Thymus (tissue), 11 donors: ENCODE measurements at regions not wholly inside any gene's neighbourhood (a gene's known extent, or its start where the extent isn't known, plus 50 kb on each side); places are given as distances from the start of the nearest gene placed in this dataset.

Experiments
- DNase-seq, 9 donors: peaks; one replicate each; pipeline ENCODE4 v3.0.0-alpha.2; 2013; ENCODE audit warnings: low spot score in 9 of 9, low read depth in 6 of 9, missing footprints in 1 of 9
- H3K27ac ChIP-seq, 2 donors: one replicate each; pipeline ENCODE4 v1.5.1; 2013; ENCODE audit warnings: control low read depth in 1 of 2, low read depth in 1 of 2, low read length in 1 of 2, mild to moderate bottlenecking in 1 of 2, moderate library complexity in 1 of 2
- H3K27me3 ChIP-seq, 2 donors: one replicate each; pipeline ENCODE4 v1.5.1; 2013; ENCODE audit warnings: low read length in 1 of 2; ENCODE audit not compliant: control insufficient read depth in 2 of 2, insufficient read depth in 1 of 2
- H3K36me3 ChIP-seq, 2 donors: one replicate each; pipeline ENCODE4 v1.5.1; 2013; ENCODE audit warnings: low read length in 1 of 2, mild to moderate bottlenecking in 1 of 2, moderate library complexity in 1 of 2; ENCODE audit not compliant: control insufficient read depth in 2 of 2, insufficient read depth in 2 of 2
- H3K4me1 ChIP-seq, 2 donors: one replicate each; pipeline ENCODE4 v1.5.1; 2013; ENCODE audit warnings: low read length in 2 of 2; ENCODE audit not compliant: control insufficient read depth in 2 of 2, insufficient read depth in 2 of 2
- H3K4me3 ChIP-seq, 2 donors: one replicate each; pipeline ENCODE4 v1.5.1; 2013; ENCODE audit warnings: low read length in 2 of 2, control low read depth in 1 of 2, mild to moderate bottlenecking in 1 of 2
- H3K9me3 ChIP-seq, 2 donors: one replicate each; pipeline ENCODE4 v1.5.1; 2013; ENCODE audit warnings: low read length in 1 of 2, mild to moderate bottlenecking in 1 of 2; ENCODE audit not compliant: control insufficient read depth in 2 of 2, insufficient read depth in 1 of 2
- WGBS: extraction: QIAGEN DNeasy Blood & Tissue Kit; methylation state at CpG from one replicate; pipeline ENCODE4 v1.1.7; 2013; 5-methylcytosine and 5-hydroxymethylcytosine counted together
- donor health status: healthy.

- Histone ChIP-seq H3K9me3 (peaks cover 3 to 6% of the 10 kb centered on the region in 2 donors), H3K4me1 (no peaks in the 10 kb centered on the region), H3K27ac (no peak overlapping the region), H3K36me3 (no peaks in the 10 kb centered on the region), H3K4me3 (no peak overlapping the region), H3K27me3 (no peaks in the 10 kb centered on the region)
- DNase-seq = no peak
- 93% methylated on average over 9 of the region's 9 CpGs for WGBS
Measured at GRCh38 chr17:77585142-77585860, 373.2 kb upstream of the TNRC6C start.

- no peaks in the 10 kb centered on the region for H3K4me1 ChIP-seq
- H3K27ac ChIP-seq = no peak overlapping the region
- H3K9me3 ChIP-seq = no peaks in the 10 kb centered on the region
- no peak overlapping the region for H3K4me3 ChIP-seq
- H3K27me3 ChIP-seq = no peaks in the 10 kb centered on the region
- 72% methylated on average over 16 of the region's 16 CpGs for WGBS
- DNase-seq = no peak
- H3K36me3 ChIP-seq = no peaks in the 10 kb centered on the region
Measured at GRCh38 chr17:77590951-77591735, 367.4 kb upstream of the TNRC6C start.

GRCh38 chr17:77592106-77592865, 366.2 kb upstream of the TNRC6C start:
- Histone ChIP-seq H3K27ac (no peak overlapping the region), H3K27me3 (no peaks in the 10 kb centered on the region), H3K4me3 (no peak overlapping the region), H3K9me3 (no peaks in the 10 kb centered on the region), H3K4me1 (no peaks in the 10 kb centered on the region), H3K36me3 (no peaks in the 10 kb centered on the region)
- 90% methylated on average over 13 of the region's 13 CpGs for WGBS
- DNase-seq = no peak

- WGBS = over 99% methylated on average over 5 of the region's 5 CpGs
- Histone ChIP-seq H3K4me1 (no peaks in the 10 kb centered on the region), H3K36me3 (no peaks in the 10 kb centered on the region), H3K27ac (no peak overlapping the region), H3K9me3 (no peaks in the 10 kb centered on the region), H3K27me3 (no peaks in the 10 kb centered on the region), H3K4me3 (no peak overlapping the region)
- no peak for DNase-seq
Measured at GRCh38 chr17:77593081-77593480, 365.4 kb upstream of the TNRC6C start.

- H3K36me3 ChIP-seq = no peaks in the 10 kb centered on the region
- no peak overlapping the region for H3K27ac ChIP-seq
- DNase-seq = no peak
- no peaks in the 10 kb centered on the region for H3K4me1 ChIP-seq
- no peaks in the 10 kb centered on the region for H3K27me3 ChIP-seq
- 82% methylated on average over 7 of the region's 7 CpGs for WGBS
- no peak overlapping the region for H3K4me3 ChIP-seq
- no peaks in the 10 kb centered on the region for H3K9me3 ChIP-seq
Measured at GRCh38 chr17:77594416-77595209, 363.9 kb upstream of the TNRC6C start.

GRCh38 chr17:77596491-77597417, 361.7 kb upstream of the TNRC6C start:
- no peak overlapping the region for H3K4me3 ChIP-seq
- H3K36me3 ChIP-seq = no peaks in the 10 kb centered on the region
- no peak for DNase-seq
- H3K27me3 ChIP-seq = no peaks in the 10 kb centered on the region
- H3K4me1 ChIP-seq = no peaks in the 10 kb centered on the region
- no peak overlapping the region for H3K27ac ChIP-seq
- WGBS = 91% methylated on average over 22 of the region's 22 CpGs
- no peaks in the 10 kb centered on the region for H3K9me3 ChIP-seq

GRCh38 chr17:77597418-77598240, 360.9 kb upstream of the TNRC6C start:
- Histone ChIP-seq H3K4me1 (no peaks in the 10 kb centered on the region), H3K27me3 (no peaks in the 10 kb centered on the region), H3K4me3 (no peak overlapping the region), H3K9me3 (no peaks in the 10 kb centered on the region), H3K36me3 (no peaks in the 10 kb centered on the region), H3K27ac (no peak overlapping the region)
- DNase-seq = no peak
- 96% methylated on average over 19 of the region's 19 CpGs for whole genome bisulfite sequencing
